ENCODE measurements at regions not wholly inside any gene's neighbourhood (a gene's known extent, or its start where the extent isn't known, plus 50 kb on each side); places are given as distances from the start of the nearest gene placed in this dataset.

DNA sequence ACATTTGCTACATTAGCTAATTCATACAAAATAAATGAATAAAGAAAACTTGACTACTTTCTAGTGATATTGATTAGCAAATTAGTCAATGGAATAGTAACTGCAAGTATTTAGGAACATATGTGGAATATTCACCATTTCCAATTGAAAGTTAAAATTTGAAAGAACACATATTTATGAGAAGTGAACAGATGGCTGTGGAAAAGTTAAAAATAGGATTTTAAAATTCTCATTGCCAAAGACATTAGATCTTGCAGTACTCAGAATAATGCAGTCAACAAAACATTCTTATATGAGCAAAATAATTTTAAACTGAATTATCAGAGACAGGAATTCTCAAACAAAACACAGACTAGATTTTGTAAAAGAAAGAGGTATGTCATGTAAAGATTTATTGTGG is 613.9 kb upstream of the NOVA1 start:
- Mint-ChIP-seq H3K36me3 (no peaks in the 10 kb centered on the region), H3K4me1 (no peaks in the 10 kb centered on the region), H3K9me3 (peaks cover 9 to 42% (median 13%) of the 10 kb centered on the region in 7 donors), H3K27ac (no peak overlapping the region), H3K27me3 (no peaks in the 10 kb centered on the region), H3K4me3 (no peak overlapping the region)
- no peaks in the 10 kb centered on the region for H3K4me1 ChIP-seq (ENCODE audit: control insufficient read depth, insufficient read depth, low read length, poor library complexity, severe bottlenecking)
- H3K27me3 ChIP-seq (ENCODE audit: control insufficient read depth, insufficient read depth, low read length) = no peaks in the 10 kb centered on the region
- peaks cover 11 to 13% of the 10 kb centered on the region in 2 experiments for H3K9me3 ChIP-seq (ENCODE audit: control insufficient read depth in 2 of 2, low read length in 2 of 2)
- ATAC-seq (ENCODE audit: low read depth in 2 of 2) (no peak), DNase-seq (no peak)
- H3K36me3 ChIP-seq (ENCODE audit: control insufficient read depth, insufficient read depth, low read length) = no peaks in the 10 kb centered on the region
- no peak overlapping the region for H3K4me3 ChIP-seq (ENCODE audit: low read depth, low read length)
- H3K27ac ChIP-seq (ENCODE audit: insufficient read depth, low read length, poor library complexity, severe bottlenecking) = no peak overlapping the region

DNA sequence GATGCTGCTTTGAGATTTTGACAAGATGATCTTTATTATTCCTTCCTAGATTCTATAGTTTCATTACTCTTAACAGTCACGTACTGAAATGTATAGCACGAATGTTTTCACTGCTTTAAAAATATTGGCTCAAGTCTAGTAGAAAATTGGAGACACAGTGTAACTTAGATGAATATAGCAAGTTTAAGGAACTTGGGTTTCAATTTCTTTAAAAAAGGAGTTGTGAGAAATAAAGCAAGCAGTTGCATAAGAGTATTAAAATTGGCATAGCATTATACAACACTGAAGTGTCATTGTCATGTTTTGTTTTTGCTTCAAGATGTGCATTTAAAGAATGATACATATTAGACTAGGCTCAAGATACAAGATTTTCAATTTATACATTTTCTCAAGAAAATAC is 624.8 kb upstream of the NOVA1 start:
- Mint-ChIP-seq H3K9me3 (peaks cover 0 to 46% (median 11%) of the 10 kb centered on the region in 7 donors), H3K36me3 (no peaks in the 10 kb centered on the region), H3K27me3 (no peaks in the 10 kb centered on the region), H3K4me3 (no peak overlapping the region), H3K27ac (no peak overlapping the region), H3K4me1 (no peaks in the 10 kb centered on the region)
- H3K27me3 ChIP-seq (ENCODE audit: control insufficient read depth, insufficient read depth, low read length) = no peaks in the 10 kb centered on the region
- H3K4me1 ChIP-seq (ENCODE audit: control insufficient read depth, insufficient read depth, low read length, poor library complexity, severe bottlenecking) = no peaks in the 10 kb centered on the region
- no peak overlapping the region for H3K27ac ChIP-seq (ENCODE audit: insufficient read depth, low read length, poor library complexity, severe bottlenecking)
- ATAC-seq (ENCODE audit: low read depth in 2 of 2) (no peak), DNase-seq (no peak)
- peaks cover 13 to 14% of the 10 kb centered on the region in 2 experiments for H3K9me3 ChIP-seq (ENCODE audit: control insufficient read depth in 2 of 2, low read length in 2 of 2)
- no peak overlapping the region for H3K4me3 ChIP-seq (ENCODE audit: low read depth, low read length)
- no peaks in the 10 kb centered on the region for H3K36me3 ChIP-seq (ENCODE audit: control insufficient read depth, insufficient read depth, low read length)

DNA sequence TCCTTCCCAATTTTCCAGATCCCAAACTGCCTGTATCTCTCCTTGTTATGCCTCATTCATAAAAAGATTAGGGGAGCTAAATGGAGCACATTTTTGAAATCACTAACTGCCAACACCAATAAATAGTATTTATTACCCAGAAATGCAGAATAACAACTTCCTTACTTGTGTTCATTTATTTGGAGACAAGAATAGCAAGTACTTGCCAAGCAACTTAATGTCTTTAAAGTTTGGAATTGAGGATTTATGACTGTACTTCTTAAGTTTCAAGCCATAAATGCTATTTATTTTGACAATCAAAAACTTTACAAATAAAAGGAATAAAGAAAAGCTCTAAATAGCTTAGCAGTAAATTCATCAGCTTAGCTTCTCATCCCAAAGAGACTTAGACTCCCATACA is 626.1 kb upstream of the NOVA1 start:
- no peak overlapping the region for H3K27ac ChIP-seq (ENCODE audit: insufficient read depth, low read length, poor library complexity, severe bottlenecking)
- Mint-ChIP-seq H3K4me1 (no peaks in the 10 kb centered on the region), H3K27me3 (no peaks in the 10 kb centered on the region), H3K27ac (no peak overlapping the region), H3K9me3 (peaks cover 0 to 45% (median 11%) of the 10 kb centered on the region in 7 donors), H3K4me3 (no peak overlapping the region), H3K36me3 (no peaks in the 10 kb centered on the region)
- no peak for DNase-seq
- ATAC-seq (ENCODE audit: low read depth in 2 of 2) = no peak
- H3K4me1 ChIP-seq (ENCODE audit: control insufficient read depth, insufficient read depth, low read length, poor library complexity, severe bottlenecking) = no peaks in the 10 kb centered on the region
- H3K36me3 ChIP-seq (ENCODE audit: control insufficient read depth, insufficient read depth, low read length) = no peaks in the 10 kb centered on the region
- H3K27me3 ChIP-seq (ENCODE audit: control insufficient read depth, insufficient read depth, low read length) = no peaks in the 10 kb centered on the region
- no peak overlapping the region for H3K4me3 ChIP-seq (ENCODE audit: low read depth, low read length)
- peaks cover 7 to 18% of the 10 kb centered on the region in 2 experiments for H3K9me3 ChIP-seq (ENCODE audit: control insufficient read depth in 2 of 2, low read length in 2 of 2)

DNA sequence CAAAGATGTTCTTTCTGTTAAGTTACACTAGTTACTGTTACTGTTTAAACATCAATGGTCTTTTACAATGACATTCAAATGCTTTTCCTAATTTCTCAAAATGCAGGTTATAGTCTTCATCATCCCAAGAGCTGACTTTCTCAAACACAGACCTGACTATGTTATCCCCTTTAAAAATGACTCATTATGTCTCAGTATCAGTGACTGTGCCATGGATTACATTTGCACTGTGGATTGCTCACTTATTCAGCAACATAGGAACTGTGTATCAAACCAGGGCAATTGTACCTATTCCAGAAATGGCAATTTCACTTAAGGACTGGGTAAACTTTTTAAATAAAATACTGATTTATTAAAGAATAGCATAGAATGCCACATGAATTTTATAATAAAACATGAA is 630.2 kb upstream of the NOVA1 start:
- H3K36me3 Mint-ChIP-seq = no peaks in the 10 kb centered on the region
- ATAC-seq (ENCODE audit: low read depth in 2 of 2) (no peak), DNase-seq (no peak)
- peaks cover 0 to 29% (median 11%) of the 10 kb centered on the region in 7 donors for H3K9me3 Mint-ChIP-seq
- Histone ChIP-seq H3K27ac (ENCODE audit: insufficient read depth, low read length, poor library complexity, severe bottlenecking) (no peak overlapping the region), H3K36me3 (ENCODE audit: control insufficient read depth, insufficient read depth, low read length) (no peaks in the 10 kb centered on the region), H3K9me3 (ENCODE audit: control insufficient read depth in 2 of 2, low read length in 2 of 2) (peaks cover 3 to 20% of the 10 kb centered on the region in 2 experiments), H3K27me3 (ENCODE audit: control insufficient read depth, insufficient read depth, low read length) (no peaks in the 10 kb centered on the region), H3K4me3 (ENCODE audit: low read depth, low read length) (no peak overlapping the region), H3K4me1 (ENCODE audit: control insufficient read depth, insufficient read depth, low read length, poor library complexity, severe bottlenecking) (no peaks in the 10 kb centered on the region)
- H3K27ac Mint-ChIP-seq = no peak overlapping the region
- H3K4me1 Mint-ChIP-seq = no peaks in the 10 kb centered on the region
- no peak overlapping the region for H3K4me3 Mint-ChIP-seq
- no peaks in the 10 kb centered on the region for H3K27me3 Mint-ChIP-seq

DNA sequence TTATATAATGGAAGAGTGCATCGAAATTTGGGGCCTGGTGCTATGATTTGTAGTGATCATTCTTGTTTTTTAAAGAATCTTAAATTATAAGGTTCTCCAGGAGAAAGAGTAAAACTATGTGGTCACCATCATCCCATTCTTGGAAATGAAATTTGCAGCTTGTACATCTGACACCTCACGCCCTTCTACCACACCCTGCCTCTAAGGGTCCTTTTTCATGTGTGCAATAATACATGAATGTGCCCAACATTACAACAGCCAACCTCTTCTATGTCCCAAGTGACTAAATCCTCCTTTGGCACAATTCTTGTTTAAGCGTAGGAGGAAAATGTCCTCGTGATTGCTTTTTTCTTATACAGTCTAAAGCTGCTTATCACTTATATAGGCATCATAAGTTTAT is 636.5 kb upstream of the NOVA1 start:
- no peaks in the 10 kb centered on the region for H3K36me3 Mint-ChIP-seq
- peaks cover 3 to 14% of the 10 kb centered on the region in 2 experiments for H3K9me3 ChIP-seq (ENCODE audit: control insufficient read depth in 2 of 2, low read length in 2 of 2)

DNA sequence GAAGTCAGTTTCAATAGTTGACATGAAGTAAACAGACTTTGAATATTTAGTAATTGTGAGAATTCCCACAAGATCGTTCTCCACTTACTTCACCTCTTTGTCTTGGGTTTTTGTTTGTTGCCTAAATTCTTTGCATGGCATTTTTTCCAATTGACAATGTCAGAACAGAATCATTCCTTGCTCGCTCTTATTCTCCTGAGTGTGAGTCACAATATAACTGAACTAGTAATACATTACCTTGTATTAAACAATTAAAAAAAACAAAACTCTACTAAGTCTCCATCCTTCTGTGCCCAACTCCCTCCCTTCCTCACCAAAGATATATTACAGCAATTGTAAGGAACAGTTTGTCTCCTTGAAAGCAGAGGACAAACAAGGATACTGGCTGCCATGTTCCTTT is 638.8 kb upstream of the NOVA1 start:
- Histone ChIP-seq H3K36me3 (ENCODE audit: control insufficient read depth, insufficient read depth, low read length) (no peaks in the 10 kb centered on the region), H3K27ac (ENCODE audit: insufficient read depth, low read length, poor library complexity, severe bottlenecking) (no peak overlapping the region), H3K4me1 (ENCODE audit: control insufficient read depth, insufficient read depth, low read length, poor library complexity, severe bottlenecking) (no peaks in the 10 kb centered on the region), H3K27me3 (ENCODE audit: control insufficient read depth, insufficient read depth, low read length) (no peaks in the 10 kb centered on the region), H3K4me3 (ENCODE audit: low read depth, low read length) (no peak overlapping the region), H3K9me3 (ENCODE audit: control insufficient read depth in 2 of 2, low read length in 2 of 2) (peaks cover under 1 to 8% of the 10 kb centered on the region in 2 experiments)
- H3K4me1 Mint-ChIP-seq = no peaks in the 10 kb centered on the region
- ATAC-seq (ENCODE audit: low read depth in 2 of 2) (no peak), DNase-seq (no peak)
- no peaks in the 10 kb centered on the region for H3K27me3 Mint-ChIP-seq
- H3K36me3 Mint-ChIP-seq = no peaks in the 10 kb centered on the region
- peaks cover 0 to 25% (median 8%) of the 10 kb centered on the region in 7 donors for H3K9me3 Mint-ChIP-seq
- no peak overlapping the region for H3K4me3 Mint-ChIP-seq
- H3K27ac Mint-ChIP-seq = no peak overlapping the region

More for the DNA sequence above, 636.5 kb upstream of the NOVA1 start:
- Histone ChIP-seq H3K27me3 (ENCODE audit: control insufficient read depth, insufficient read depth, low read length) (no peaks in the 10 kb centered on the region), H3K36me3 (ENCODE audit: control insufficient read depth, insufficient read depth, low read length) (no peaks in the 10 kb centered on the region), H3K27ac (ENCODE audit: insufficient read depth, low read length, poor library complexity, severe bottlenecking) (no peak overlapping the region), H3K4me3 (ENCODE audit: low read depth, low read length) (no peak overlapping the region), H3K4me1 (ENCODE audit: control insufficient read depth, insufficient read depth, low read length, poor library complexity, severe bottlenecking) (no peaks in the 10 kb centered on the region)
- no peak overlapping the region for H3K27ac Mint-ChIP-seq
- H3K4me1 Mint-ChIP-seq = no peaks in the 10 kb centered on the region
- no peaks in the 10 kb centered on the region for H3K27me3 Mint-ChIP-seq
- DNase-seq (no peak), ATAC-seq (ENCODE audit: low read depth in 2 of 2) (no peak)
- H3K9me3 Mint-ChIP-seq = peaks cover 0 to 25% (median 13%) of the 10 kb centered on the region in 7 donors
- H3K4me3 Mint-ChIP-seq = no peak overlapping the region

DNA sequence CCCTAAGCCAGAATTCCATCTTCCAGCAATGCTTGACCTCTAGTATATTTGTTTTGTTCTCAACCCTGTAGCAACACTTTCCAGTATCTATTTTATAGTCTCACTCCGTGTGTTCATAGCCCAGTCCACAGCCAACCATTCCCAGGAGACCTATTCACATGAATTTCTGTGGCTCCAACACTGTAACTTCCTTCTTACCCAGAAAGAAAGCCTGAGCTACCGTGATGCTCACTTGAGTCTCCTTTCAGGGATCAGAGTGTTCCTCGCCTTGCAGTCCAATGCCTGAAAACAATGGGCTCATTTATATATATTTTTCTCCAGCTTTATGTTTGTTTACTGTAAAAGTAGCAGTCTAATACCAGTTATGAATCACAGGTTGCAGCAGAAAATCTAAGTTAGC is 645.0 kb upstream of the NOVA1 start:
- Mint-ChIP-seq H3K27ac (no peak overlapping the region), H3K4me3 (no peak overlapping the region), H3K4me1 (no peaks in the 10 kb centered on the region), H3K9me3 (peaks cover 1 to 47% (median 7%) of the 10 kb centered on the region in 7 donors), H3K27me3 (no peaks in the 10 kb centered on the region), H3K36me3 (no peaks in the 10 kb centered on the region)
- DNase-seq (no peak), ATAC-seq (ENCODE audit: low read depth in 2 of 2) (no peak)
- no peak overlapping the region for H3K4me3 ChIP-seq (ENCODE audit: low read depth, low read length)
- H3K36me3 ChIP-seq (ENCODE audit: control insufficient read depth, insufficient read depth, low read length) = no peaks in the 10 kb centered on the region
- no peaks in the 10 kb centered on the region for H3K27me3 ChIP-seq (ENCODE audit: control insufficient read depth, insufficient read depth, low read length)
- H3K4me1 ChIP-seq (ENCODE audit: control insufficient read depth, insufficient read depth, low read length, poor library complexity, severe bottlenecking) = no peaks in the 10 kb centered on the region
- no peaks in the 10 kb centered on the region for H3K9me3 ChIP-seq (ENCODE audit: control insufficient read depth in 2 of 2, low read length in 2 of 2)
- H3K27ac ChIP-seq (ENCODE audit: insufficient read depth, low read length, poor library complexity, severe bottlenecking) = no peak overlapping the region

DNA sequence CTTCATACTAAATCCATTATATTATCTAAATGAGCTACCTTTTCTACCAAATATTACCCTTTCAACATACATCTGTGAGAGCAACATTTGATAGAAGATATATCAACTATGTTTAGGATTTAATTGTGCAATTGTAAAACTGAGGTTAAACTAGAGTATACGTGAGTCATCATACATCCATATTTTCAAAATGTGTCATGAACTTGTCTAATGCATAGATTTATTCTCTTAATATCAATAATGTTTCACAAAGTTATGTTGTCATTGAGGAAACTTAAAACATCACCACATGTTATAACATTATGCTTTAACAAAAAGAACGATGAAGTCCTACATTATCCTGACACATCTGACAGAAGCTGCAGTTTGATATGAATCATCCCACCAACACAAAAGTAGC is 645.5 kb upstream of the NOVA1 start:
- Mint-ChIP-seq H3K36me3 (no peaks in the 10 kb centered on the region), H3K27me3 (no peaks in the 10 kb centered on the region), H3K4me1 (no peaks in the 10 kb centered on the region), H3K4me3 (no peak overlapping the region), H3K27ac (no peak overlapping the region), H3K9me3 (peaks cover 1 to 46% (median 7%) of the 10 kb centered on the region in 7 donors)
- no peaks in the 10 kb centered on the region for H3K9me3 ChIP-seq (ENCODE audit: control insufficient read depth in 2 of 2, low read length in 2 of 2)
- H3K36me3 ChIP-seq (ENCODE audit: control insufficient read depth, insufficient read depth, low read length) = no peaks in the 10 kb centered on the region
- no peaks in the 10 kb centered on the region for H3K27me3 ChIP-seq (ENCODE audit: control insufficient read depth, insufficient read depth, low read length)
- H3K4me1 ChIP-seq (ENCODE audit: control insufficient read depth, insufficient read depth, low read length, poor library complexity, severe bottlenecking) = no peaks in the 10 kb centered on the region
- no peak overlapping the region for H3K4me3 ChIP-seq (ENCODE audit: low read depth, low read length)
- DNase-seq = no peak
- no peak overlapping the region for H3K27ac ChIP-seq (ENCODE audit: insufficient read depth, low read length, poor library complexity, severe bottlenecking)
- ATAC-seq (ENCODE audit: low read depth in 2 of 2) = no peak

All from CD4-positive, CD25-positive, alpha-beta regulatory T cell (primary cell).